ENCODE measurements at regions not wholly inside any gene's neighbourhood (a gene's known extent, or its start where the extent isn't known, plus 50 kb on each side); places are given as distances from the start of the nearest gene placed in this dataset.

GRCh38 chr16:17612336-17612735 lies 141.6 kb upstream of the XYLT1 start:
- ChIA-PET CTCF (interaction anchor here (0.6 kb wide), 1 partner anchor 435 kb away, joined by 3 read pairs; no protein-coding TSS in a partner anchor), POLR2A (no interaction called here)
- Mint-ChIP-seq H3K4me1 (ENCODE audit: low read depth) (peaks cover 4% of the 10 kb centered on the region), H3K4me3 (no peak overlapping the region), H3K36me3 (no peaks in the 10 kb centered on the region), H3K9me3 (no peaks in the 10 kb centered on the region), H3K27ac (no peak overlapping the region), H3K27me3 (peaks cover 21% of the 10 kb centered on the region)
- DNase-seq = no peak
- intact Hi-C loops (cut with micrococcal nuclease) = no loop called here

GRCh38 chr16:17607609-17608008 lies 136.8 kb upstream of the XYLT1 start:
- Mint-ChIP-seq H3K36me3 (no peaks in the 10 kb centered on the region), H3K4me3 (no peak overlapping the region), H3K27ac (no peak overlapping the region), H3K4me1 (ENCODE audit: low read depth) (peaks cover 13% of the 10 kb centered on the region), H3K9me3 (no peaks in the 10 kb centered on the region), H3K27me3 (peaks cover 25% of the 10 kb centered on the region)
- CTCF ChIA-PET = no interaction called here
- no peak for DNase-seq
- POLR2A ChIA-PET = no interaction called here
- intact Hi-C loops (cut with micrococcal nuclease) = no loop called here

GRCh38 chr16:17607075-17607509 lies 136.3 kb upstream of the XYLT1 start:
- Mint-ChIP-seq H3K27me3 (peaks cover 23% of the 10 kb centered on the region), H3K4me1 (ENCODE audit: low read depth) (peaks cover 13% of the 10 kb centered on the region), H3K36me3 (no peaks in the 10 kb centered on the region), H3K4me3 (no peak overlapping the region), H3K9me3 (no peaks in the 10 kb centered on the region), H3K27ac (no peak overlapping the region)
- DNase-seq = no peak
- CTCF ChIA-PET = no interaction called here
- intact Hi-C loops (cut with micrococcal nuclease) = no loop called here
- POLR2A ChIA-PET = no interaction called here

- H3K36me3 Mint-ChIP-seq = no peaks in the 10 kb centered on the region
- ChIA-PET CTCF (no interaction called here), POLR2A (no interaction called here)
- H3K4me1 Mint-ChIP-seq (ENCODE audit: low read depth) = peaks cover 13% of the 10 kb centered on the region
- peaks cover 22% of the 10 kb centered on the region for H3K27me3 Mint-ChIP-seq
- H3K27ac Mint-ChIP-seq = no peak overlapping the region
- DNase-seq = no peak
- no peak overlapping the region for H3K4me3 Mint-ChIP-seq
- intact Hi-C loops (cut with micrococcal nuclease) = no loop called here
- no peaks in the 10 kb centered on the region for H3K9me3 Mint-ChIP-seq
These were observed 135.7 kb upstream of the XYLT1 start for GRCh38 chr16:17606460-17606859.

GRCh38 chr16:17605784-17606183 lies 135.0 kb upstream of the XYLT1 start:
- Mint-ChIP-seq H3K4me3 (no peak overlapping the region), H3K4me1 (ENCODE audit: low read depth) (peaks cover 13% of the 10 kb centered on the region), H3K9me3 (no peaks in the 10 kb centered on the region), H3K36me3 (no peaks in the 10 kb centered on the region), H3K27me3 (peaks cover 21% of the 10 kb centered on the region), H3K27ac (no peak overlapping the region)
- no peak for DNase-seq
- intact Hi-C loops (cut with micrococcal nuclease) = no loop called here
- ChIA-PET CTCF (no interaction called here), POLR2A (no interaction called here)

- no peak for DNase-seq
- POLR2A ChIA-PET = no interaction called here
- CTCF ChIA-PET = no interaction called here
- Mint-ChIP-seq H3K36me3 (no peaks in the 10 kb centered on the region), H3K4me1 (ENCODE audit: low read depth) (peaks cover 13% of the 10 kb centered on the region), H3K9me3 (peaks cover 11% of the 10 kb centered on the region), H3K27ac (no peak overlapping the region), H3K4me3 (no peak overlapping the region), H3K27me3 (peaks cover 15% of the 10 kb centered on the region)
- intact Hi-C loops (cut with micrococcal nuclease) = no loop called here
These were observed 132.9 kb upstream of the XYLT1 start for GRCh38 chr16:17603626-17604025.

GRCh38 chr16:17602678-17603077 lies 131.9 kb upstream of the XYLT1 start:
- Mint-ChIP-seq H3K4me1 (ENCODE audit: low read depth) (peaks cover 10% of the 10 kb centered on the region), H3K27me3 (peaks cover 17% of the 10 kb centered on the region), H3K4me3 (no peak overlapping the region), H3K36me3 (no peaks in the 10 kb centered on the region), H3K27ac (no peak overlapping the region), H3K9me3 (peaks cover 19% of the 10 kb centered on the region)
- ChIA-PET CTCF (no interaction called here), POLR2A (no interaction called here)
- intact Hi-C loops (cut with micrococcal nuclease) = no loop called here
- DNase-seq = no peak

- no peaks in the 10 kb centered on the region for H3K36me3 Mint-ChIP-seq
- no peaks in the 10 kb centered on the region for H3K4me1 Mint-ChIP-seq (ENCODE audit: low read depth)
- intact Hi-C loops (cut with micrococcal nuclease) = no loop called here
- peaks cover 19% of the 10 kb centered on the region for H3K9me3 Mint-ChIP-seq
- H3K27me3 Mint-ChIP-seq = peaks cover 14% of the 10 kb centered on the region
- ChIA-PET POLR2A (no interaction called here), CTCF (no interaction called here)
- H3K4me3 Mint-ChIP-seq = no peak overlapping the region
- DNase-seq = no peak
- H3K27ac Mint-ChIP-seq = no peak overlapping the region
These were observed 128.2 kb upstream of the XYLT1 start for GRCh38 chr16:17598968-17599367.

- CTCF ChIA-PET = no interaction called here
- DNase-seq = peak; percentile 30
- H3K27ac Mint-ChIP-seq = peak overlapping the region; percentile 87
- H3K9me3 Mint-ChIP-seq = peaks cover 4% of the 10 kb centered on the region
- POLR2A ChIA-PET = interaction anchor here (0.7 kb wide), 1 partner anchor 123 kb away, joined by 3 read pairs; no protein-coding TSS in a partner anchor
- H3K4me1 Mint-ChIP-seq (ENCODE audit: low read depth) = peaks cover 8% of the 10 kb centered on the region
- peaks cover 16% of the 10 kb centered on the region for H3K27me3 Mint-ChIP-seq
- no peak overlapping the region for H3K4me3 Mint-ChIP-seq
- peaks cover 2% of the 10 kb centered on the region for H3K36me3 Mint-ChIP-seq
- intact Hi-C loops (cut with micrococcal nuclease) = loop anchor here (5.0 kb wide), 2 partner anchors 35 to 120 kb away; partner anchors contain the start of gene XYLT1
These were observed 121.1 kb upstream of the XYLT1 start for GRCh38 chr16:17591655-17592405.

- Mint-ChIP-seq H3K27me3 (peaks cover 16% of the 10 kb centered on the region), H3K36me3 (peaks cover 2% of the 10 kb centered on the region), H3K4me3 (no peak overlapping the region), H3K4me1 (ENCODE audit: low read depth) (peaks cover 8% of the 10 kb centered on the region), H3K27ac (peak overlapping the region; percentile 87), H3K9me3 (peaks cover 9% of the 10 kb centered on the region)
- CTCF ChIA-PET = no interaction called here
- intact Hi-C loops (cut with micrococcal nuclease) = loop anchor here (5.0 kb wide), 2 partner anchors 34 to 119 kb away; partner anchors contain the start of gene XYLT1
- POLR2A ChIA-PET = no interaction called here
- DNase-seq = peak; percentile 79
These were observed 120.2 kb upstream of the XYLT1 start for GRCh38 chr16:17590711-17591654.

- no peak overlapping the region for H3K27ac Mint-ChIP-seq
- intact Hi-C loops (cut with micrococcal nuclease) = loop anchor here (5.0 kb wide), 2 partner anchors 33 to 118 kb away; partner anchors contain the start of gene XYLT1
- H3K4me3 Mint-ChIP-seq = no peak overlapping the region
- peaks cover 8% of the 10 kb centered on the region for H3K4me1 Mint-ChIP-seq (ENCODE audit: low read depth)
- peaks cover 2% of the 10 kb centered on the region for H3K36me3 Mint-ChIP-seq
- peaks cover 18% of the 10 kb centered on the region for H3K9me3 Mint-ChIP-seq
- POLR2A ChIA-PET = no interaction called here
- no peak for DNase-seq
- CTCF ChIA-PET = interaction anchor here (1.2 to 3.3 kb wide), 2 partner anchors 11 to 45 kb away, joined by 3 to 21 read pairs; no protein-coding TSS in a partner anchor
- H3K27me3 Mint-ChIP-seq = peaks cover 16% of the 10 kb centered on the region
These were observed 119.1 kb upstream of the XYLT1 start for GRCh38 chr16:17589898-17590297.

GRCh38 chr16:17585449-17586074 lies 114.8 kb upstream of the XYLT1 start:
- intact Hi-C loops (cut with micrococcal nuclease) = no loop called here
- Mint-ChIP-seq H3K27me3 (peaks cover 20% of the 10 kb centered on the region), H3K27ac (no peak overlapping the region), H3K4me1 (ENCODE audit: low read depth) (peaks cover 3% of the 10 kb centered on the region), H3K4me3 (no peak overlapping the region), H3K36me3 (peaks cover 2% of the 10 kb centered on the region), H3K9me3 (peaks cover 22% of the 10 kb centered on the region)
- DNase-seq = no peak
- ChIA-PET CTCF (interaction anchor here (0.7 kb wide), 1 partner anchor 29 kb away, joined by 3 read pairs; no protein-coding TSS in a partner anchor), POLR2A (no interaction called here)
